Spleen (tissue), 11 donors: ENCODE measurements at regions not wholly inside any gene's neighbourhood (a gene's known extent, or its start where the extent isn't known, plus 50 kb on each side); places are given as distances from the start of the nearest gene placed in this dataset.

Source experiments
- DNase-seq: peaks from one replicate; pipeline ENCODE4 v3.0.0-alpha.2; 2020
- H3K27ac ChIP-seq, 8 donors: fragments of 200-600 bp; sonication (generic) in 7 of 8; 1 replicate in 4 of 8; 2 replicates in 4 of 8; pipeline versions ENCODE4 v1.5.0 to v1.8.0; 2016 to 2021; ENCODE audit warnings: inconsistent platforms in 4 of 8, mild to moderate bottlenecking in 4 of 8, moderate library complexity in 1 of 8
- H3K27me3 ChIP-seq, 7 donors: fragments of 200-600 bp; sonication (generic) in 6 of 7; replicated peaks in 1 of 7; 1 replicate in 4 of 7; 2 replicates in 3 of 7; pipeline versions ENCODE4 v1.5.0 to v1.8.0; 2016 to 2021; ENCODE audit warnings: inconsistent platforms in 3 of 7, mild to moderate bottlenecking in 1 of 7
- H3K36me3 ChIP-seq, 6 donors: fragments of 200-600 bp; sonication (generic) in 5 of 6; 1 replicate in 4 of 6; 2 replicates in 2 of 6; pipeline versions ENCODE4 v1.5.0 to v1.8.0; 2016 to 2021; ENCODE audit warnings: inconsistent platforms in 2 of 6
- H3K4me1 ChIP-seq, 6 donors: fragments of 200-600 bp; sonication (generic) in 5 of 6; 1 replicate in 3 of 6; 2 replicates in 3 of 6; pipeline versions ENCODE4 v1.5.0 to v1.8.0; 2016 to 2021; ENCODE audit warnings: inconsistent platforms in 3 of 6
- H3K4me3 ChIP-seq, 8 donors: fragments of 200-600 bp; sonication (generic) in 7 of 8; 1 replicate in 4 of 8; 2 replicates in 4 of 8; pipeline versions ENCODE4 v1.5.0 to v1.8.0; 2016 to 2021; ENCODE audit warnings: inconsistent platforms in 4 of 8, mild to moderate bottlenecking in 4 of 8, moderate library complexity in 2 of 8
- H3K9me3 ChIP-seq, 8 donors: fragments of 200-600 bp; sonication (generic) in 7 of 8; 1 replicate in 4 of 8; 2 replicates in 4 of 8; pipeline versions ENCODE4 v1.5.0 to v1.8.0; 2016 to 2021; ENCODE audit warnings: inconsistent platforms in 4 of 8
- CTCF ChIP-seq, 11 experiments: fragments of 200-600 bp in 7 of 11; fragments of 450-650 bp in 4 of 11; sonication (generic) in 4 of 11; IDR thresholded peaks in 8 of 11; conservative IDR thresholded peaks in 3 of 11; 1 replicate in 7 of 11; 2 replicates in 4 of 11; pipeline versions ENCODE4 v1.4.0 to v1.8.0; 2016 to 2021; ENCODE audit warnings: antibody characterized with exemption in 11 of 11, inconsistent platforms in 4 of 11, mild to moderate bottlenecking in 1 of 11
- POLR2A ChIP-seq, 3 donors: fragments of 450-650 bp; IDR thresholded peaks; one replicate each; pipeline ENCODE4 v1.5.1; 2017; ENCODE audit warnings: antibody characterized with exemption in 3 of 3, mild to moderate bottlenecking in 1 of 3
- POLR2AphosphoS5 ChIP-seq, 3 donors: sonication (generic); formaldehyde crosslinking; IDR thresholded peaks; one replicate each; pipeline ENCODE4 v1.5.1; 2017; ENCODE audit warnings: antibody characterized with exemption in 3 of 3
- WGBS, 5 donors: extraction: QIAGEN DNeasy Blood & Tissue Kit in 3 of 5; methylation state at CpG; one replicate each; pipeline versions ENCODE4 v1.1.5 to v1.1.7; 2013 to 2018; 5-methylcytosine and 5-hydroxymethylcytosine counted together
- intact Hi-C: fragments of 100-400 bp; cut with DNase I; formaldehyde crosslinking; loops from one replicate; pipeline ENCODE4 v1.15.0; 2023; ENCODE audit warnings: low total_unique reads
- donor health status: healthy with polysubstance abuse.
- donor health status: DM: no; HTN: no; CAD: no; lungs with moderate emphysema.
- donor health status: DM: no; HTN: no; CAD: no.
- donor health status: Bipolar disorder and iron deficiency.
- donor health status: healthy.
- donor health status: DM: no; HTN: no; CAD: no.
- donor health status: DM: yes; HTN: yes; CAD: no.

DNA sequence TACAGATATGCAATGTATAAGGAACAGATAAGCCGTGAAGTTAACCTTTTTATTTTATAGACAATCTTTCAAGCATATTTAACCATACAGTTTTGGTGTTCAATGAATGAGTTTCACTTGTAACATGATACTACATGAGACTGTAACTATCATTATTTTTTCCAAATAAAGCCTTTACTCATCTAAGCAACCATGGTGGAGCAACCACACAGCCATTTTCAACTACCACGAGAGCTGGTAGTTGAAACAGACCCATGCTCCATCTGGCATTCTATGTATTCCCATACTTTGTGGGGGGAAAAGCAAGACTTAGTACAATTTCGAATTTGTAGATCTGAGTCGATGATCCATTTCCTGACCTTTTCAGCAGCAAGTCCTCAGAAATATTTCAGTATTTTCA is 159.3 kb upstream of the RND3 start:
- 81 to 91% (median 84%) methylated on average over 4 of the region's 4 CpGs for WGBS, 5 donors
- intact Hi-C loops, result no loop called here
- no peaks in the 10 kb centered on the region for H3K27me3 ChIP-seq
- TF ChIP-seq CTCF (IDR thresholded peaks at IDR 0.05 in 8 of 11, conservative IDR thresholded peaks at IDR 0.05 in 3 of 11), result no peak
- no peak for TF ChIP-seq POLR2AphosphoS5 (IDR thresholded peaks at IDR 0.05)
- TF ChIP-seq POLR2A (IDR thresholded peaks at IDR 0.05), result no peak
- H3K9me3 ChIP-seq, result no peaks in the 10 kb centered on the region
- no peak overlapping the region for H3K27ac ChIP-seq
- H3K4me1 ChIP-seq, result no peaks in the 10 kb centered on the region
- H3K36me3 ChIP-seq, result no peaks in the 10 kb centered on the region
- no peak overlapping the region for H3K4me3 ChIP-seq
- DNase-seq, result no peak

DNA sequence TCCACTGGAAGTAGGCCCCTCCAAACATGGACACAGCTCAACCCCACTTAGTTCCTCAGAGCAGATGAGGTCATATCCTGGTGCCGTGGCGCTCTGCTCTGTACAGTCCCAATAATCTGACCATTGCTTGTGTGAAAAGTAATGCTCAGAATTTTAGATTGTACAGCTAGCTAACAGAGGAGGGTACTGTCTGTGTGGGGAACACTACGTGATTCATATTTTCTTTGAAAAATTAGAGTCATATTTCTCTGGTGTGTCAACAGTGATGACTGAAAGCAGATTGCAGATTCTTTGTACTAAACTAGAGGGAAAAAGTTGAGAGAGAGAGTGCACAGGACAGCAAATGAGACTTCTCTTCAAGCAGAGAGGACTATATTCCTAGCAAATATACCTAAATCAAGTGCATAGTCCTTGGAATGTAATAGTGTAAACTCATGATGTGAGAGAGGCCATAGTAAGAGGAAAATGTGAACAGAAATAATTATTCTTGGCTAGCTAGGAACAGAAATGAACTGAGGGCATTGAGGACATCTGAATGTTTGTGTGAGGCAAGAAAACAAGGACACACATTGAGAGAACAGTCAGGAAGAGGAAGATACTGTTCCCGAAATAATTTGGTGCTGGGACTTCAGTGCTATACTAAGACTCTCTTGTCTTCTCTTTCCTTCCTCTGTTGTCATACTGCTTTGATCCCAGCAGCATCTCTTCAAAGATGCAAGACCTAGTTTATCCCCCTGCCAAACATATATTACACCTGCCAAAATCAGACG is 157.0 kb upstream of the RND3 start:
- DNase-seq, result no peak
- Histone ChIP-seq H3K4me3 (no peak overlapping the region), H3K4me1 (no peaks in the 10 kb centered on the region), H3K36me3 (no peaks in the 10 kb centered on the region), H3K9me3 (no peaks in the 10 kb centered on the region), H3K27me3 (no peaks in the 10 kb centered on the region), H3K27ac (no peak overlapping the region)
- TF ChIP-seq POLR2AphosphoS5 (IDR thresholded peaks at IDR 0.05) (no peak), CTCF (IDR thresholded peaks at IDR 0.05 in 8 of 11, conservative IDR thresholded peaks at IDR 0.05 in 3 of 11) (no peak), POLR2A (IDR thresholded peaks at IDR 0.05) (no peak)
- 60 to 69% (median 67%) methylated on average over 5 of the region's 5 CpGs for WGBS, 5 donors
- intact Hi-C loops, result no loop called here

DNA sequence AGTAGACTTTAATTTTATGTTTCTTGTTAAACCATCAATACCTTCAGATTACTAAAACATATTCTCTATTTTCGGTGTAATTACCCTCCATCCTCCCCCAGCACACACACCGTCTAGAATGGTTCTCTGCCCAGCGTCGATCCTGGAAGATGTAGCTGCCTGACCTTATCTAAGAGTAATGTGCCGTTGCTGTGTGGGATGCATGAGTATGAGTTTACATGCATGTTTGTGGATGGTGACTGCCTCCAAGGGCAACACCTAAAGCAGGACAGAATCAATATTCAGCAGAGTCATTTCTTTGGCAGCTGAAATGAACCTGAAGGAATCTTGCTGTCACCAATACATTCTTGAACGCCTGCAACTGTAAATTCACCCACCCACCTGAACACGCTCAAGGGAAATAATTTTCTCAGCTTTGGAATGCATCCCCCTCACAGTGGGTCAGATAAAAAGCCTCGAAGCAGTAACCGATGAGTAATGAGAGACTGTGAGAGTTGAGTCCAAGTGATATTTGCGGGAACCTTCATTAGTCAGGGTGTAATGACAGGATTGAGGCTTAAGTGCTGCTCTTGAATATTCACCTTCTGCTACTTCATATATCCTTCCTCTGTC is 155.8 kb upstream of the RND3 start:
- WGBS, 5 donors, result 86 to 92% (median 89%) methylated on average over 10 of the region's 10 CpGs
- H3K4me1 ChIP-seq, result no peaks in the 10 kb centered on the region
- no peak overlapping the region for H3K4me3 ChIP-seq
- no peaks in the 10 kb centered on the region for H3K27me3 ChIP-seq
- H3K27ac ChIP-seq, result no peak overlapping the region
- no peaks in the 10 kb centered on the region for H3K36me3 ChIP-seq
- no peaks in the 10 kb centered on the region for H3K9me3 ChIP-seq
- no peak for DNase-seq
- intact Hi-C loops, result no loop called here
- TF ChIP-seq POLR2A (IDR thresholded peaks at IDR 0.05) (no peak), CTCF (IDR thresholded peaks at IDR 0.05 in 8 of 11, conservative IDR thresholded peaks at IDR 0.05 in 3 of 11) (no peak), POLR2AphosphoS5 (IDR thresholded peaks at IDR 0.05) (no peak)

DNA sequence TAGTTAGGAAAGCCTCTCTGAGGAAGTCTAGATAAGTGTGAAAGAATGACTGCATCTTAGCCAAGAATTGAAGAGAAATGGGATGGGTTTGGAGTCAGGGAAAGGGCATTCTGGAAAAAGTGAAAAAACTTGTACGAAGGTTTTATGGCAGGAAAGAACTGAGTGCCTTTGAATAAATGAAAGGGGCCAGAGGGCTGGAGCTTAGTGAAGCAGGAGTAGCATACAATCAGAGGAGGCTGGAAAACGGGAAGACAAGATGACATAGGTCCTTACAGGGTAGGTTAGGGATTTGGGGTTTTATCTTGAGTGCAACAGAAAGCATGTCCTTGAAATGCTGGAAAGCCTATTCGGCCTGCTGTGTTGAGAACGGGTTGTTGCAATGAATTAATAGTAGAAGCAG is 152.6 kb upstream of the RND3 start:
- Histone ChIP-seq H3K27ac (no peak overlapping the region), H3K36me3 (no peaks in the 10 kb centered on the region), H3K27me3 (no peaks in the 10 kb centered on the region), H3K4me3 (no peak overlapping the region), H3K9me3 (no peaks in the 10 kb centered on the region), H3K4me1 (no peaks in the 10 kb centered on the region)
- 32 to 50% (median 42%) methylated on average over 4 of the region's 4 CpGs for WGBS, 5 donors
- no peak for DNase-seq
- intact Hi-C loops, result no loop called here
- TF ChIP-seq CTCF (IDR thresholded peaks at IDR 0.05 in 8 of 11, conservative IDR thresholded peaks at IDR 0.05 in 3 of 11) (no peak), POLR2AphosphoS5 (IDR thresholded peaks at IDR 0.05) (no peak), POLR2A (IDR thresholded peaks at IDR 0.05) (no peak)
